ENCODE measurements at regions not wholly inside any gene's neighbourhood (a gene's known extent, or its start where the extent isn't known, plus 50 kb on each side); places are given as distances from the start of the nearest gene placed in this dataset.

DNA sequence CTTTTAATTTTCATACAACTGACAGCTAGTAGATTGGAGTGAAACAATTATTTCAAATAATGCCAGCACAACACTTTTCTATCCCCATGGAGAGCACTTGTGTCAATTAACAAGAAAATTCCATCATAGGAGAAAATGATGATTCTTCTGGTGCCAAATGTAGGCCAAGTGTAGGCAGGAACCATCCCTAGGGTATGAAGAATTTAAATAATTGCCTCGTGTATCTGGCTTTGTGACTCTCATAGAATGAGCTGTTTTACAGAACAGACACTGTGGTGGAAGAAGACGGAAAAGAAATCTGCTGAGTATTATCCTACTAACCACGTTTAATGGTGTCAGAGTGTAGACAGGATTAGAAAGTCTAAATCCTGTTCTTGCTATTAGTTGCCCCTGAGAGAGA, 1542.2 kb downstream of the LRRC4C start:
- H3K4me3 Mint-ChIP-seq (ENCODE audit: unreplicated experiment), result no peak overlapping the region
- H3K27ac Mint-ChIP-seq (ENCODE audit: low read depth, unreplicated experiment), result no peak overlapping the region
- no peaks in the 10 kb centered on the region for H3K27me3 Mint-ChIP-seq (ENCODE audit: insufficient read depth, unreplicated experiment)
- no peaks in the 10 kb centered on the region for H3K36me3 Mint-ChIP-seq (ENCODE audit: insufficient read depth, unreplicated experiment)
- peaks cover 8% of the 10 kb centered on the region for H3K9me3 Mint-ChIP-seq (ENCODE audit: unreplicated experiment)
- ChIA-PET POLR2A (no interaction called here), CTCF (no interaction called here)
- intact Hi-C loops (cut with micrococcal nuclease), result no loop called here
- no peak for TF ChIP-seq CTCF (IDR thresholded peaks at IDR 0.05; ENCODE audit: unreplicated experiment)
- DNase-seq (ENCODE audit: unreplicated experiment), result no peak
- no TSS peak for BruUV-seq (replicated peaks)
- no peaks in the 10 kb centered on the region for H3K4me1 Mint-ChIP-seq (ENCODE audit: insufficient read depth, unreplicated experiment)

- peak; percentile 14 for DNase-seq (ENCODE audit: unreplicated experiment)
- Mint-ChIP-seq H3K4me3 (ENCODE audit: unreplicated experiment) (no peak overlapping the region), H3K27me3 (ENCODE audit: insufficient read depth, unreplicated experiment) (no peaks in the 10 kb centered on the region), H3K9me3 (ENCODE audit: unreplicated experiment) (no peaks in the 10 kb centered on the region), H3K4me1 (ENCODE audit: insufficient read depth, unreplicated experiment) (peaks cover 5% of the 10 kb centered on the region), H3K27ac (ENCODE audit: low read depth, unreplicated experiment) (no peak overlapping the region), H3K36me3 (ENCODE audit: insufficient read depth, unreplicated experiment) (no peaks in the 10 kb centered on the region)
- intact Hi-C loops (cut with micrococcal nuclease), result no loop called here
- TF ChIP-seq CTCF (IDR thresholded peaks at IDR 0.05; ENCODE audit: unreplicated experiment), result no peak
- ChIA-PET CTCF (no interaction called here), POLR2A (no interaction called here)
- no TSS peak for BruUV-seq (replicated peaks)
These were observed 1549.4 kb downstream of the LRRC4C start for GRCh38 chr11:39910087-39910486.

DNA sequence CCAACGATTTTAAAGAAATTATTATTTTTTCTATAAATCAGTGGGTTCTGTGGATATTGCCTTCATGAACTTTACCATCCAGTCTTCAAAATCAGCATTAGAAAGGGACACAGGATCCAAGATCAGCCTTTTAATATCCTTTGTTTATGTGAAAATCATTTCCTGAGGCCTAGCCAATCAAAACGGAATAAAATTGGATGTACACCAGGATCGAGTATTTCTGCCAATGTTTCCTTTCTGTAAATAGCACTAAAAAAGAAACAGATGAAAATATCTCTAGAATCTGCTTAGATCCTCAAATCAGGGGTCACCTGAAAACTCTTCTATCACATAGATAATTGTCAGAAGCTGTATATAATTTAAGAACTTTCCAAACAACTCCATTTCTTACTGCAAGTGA, 1598.5 kb downstream of the LRRC4C start:
- H3K27me3 Mint-ChIP-seq (ENCODE audit: insufficient read depth, unreplicated experiment), result no peaks in the 10 kb centered on the region
- H3K4me1 Mint-ChIP-seq (ENCODE audit: insufficient read depth, unreplicated experiment), result no peaks in the 10 kb centered on the region
- no TSS peak for BruUV-seq (replicated peaks)
- ChIA-PET CTCF (no interaction called here), POLR2A (no interaction called here)
- intact Hi-C loops (cut with micrococcal nuclease), result no loop called here
- H3K9me3 Mint-ChIP-seq (ENCODE audit: unreplicated experiment), result peaks cover 7% of the 10 kb centered on the region
- DNase-seq (ENCODE audit: unreplicated experiment), result no peak
- H3K4me3 Mint-ChIP-seq (ENCODE audit: unreplicated experiment), result no peak overlapping the region
- no peak overlapping the region for H3K27ac Mint-ChIP-seq (ENCODE audit: low read depth, unreplicated experiment)
- no peak for TF ChIP-seq CTCF (IDR thresholded peaks at IDR 0.05; ENCODE audit: unreplicated experiment)
- H3K36me3 Mint-ChIP-seq (ENCODE audit: insufficient read depth, unreplicated experiment), result peaks cover 6% of the 10 kb centered on the region

DNA sequence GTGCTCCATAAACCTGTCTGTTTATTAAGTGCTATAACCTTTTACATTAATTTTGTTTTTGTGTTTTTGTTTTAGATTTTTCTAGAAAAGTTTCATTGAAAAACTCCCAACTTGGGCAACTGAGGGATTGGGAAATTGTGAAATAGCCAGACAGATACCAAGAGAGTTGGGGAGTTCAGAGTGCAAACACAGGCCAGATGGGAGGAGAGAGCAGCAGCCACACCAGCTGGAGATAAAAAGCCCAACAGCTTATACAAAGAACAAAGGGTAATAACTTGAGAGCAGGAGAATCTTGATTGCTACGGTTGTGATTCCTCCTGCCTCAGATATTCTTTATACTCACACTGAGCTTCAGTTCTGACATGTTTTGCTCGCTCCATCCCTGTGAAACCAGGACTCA, 1642.2 kb downstream of the LRRC4C start:
- Mint-ChIP-seq H3K27me3 (ENCODE audit: insufficient read depth, unreplicated experiment) (no peaks in the 10 kb centered on the region), H3K9me3 (ENCODE audit: unreplicated experiment) (peaks cover 17% of the 10 kb centered on the region), H3K36me3 (ENCODE audit: insufficient read depth, unreplicated experiment) (no peaks in the 10 kb centered on the region), H3K4me3 (ENCODE audit: unreplicated experiment) (no peak overlapping the region), H3K27ac (ENCODE audit: low read depth, unreplicated experiment) (no peak overlapping the region), H3K4me1 (ENCODE audit: insufficient read depth, unreplicated experiment) (no peaks in the 10 kb centered on the region)
- TF ChIP-seq CTCF (IDR thresholded peaks at IDR 0.05; ENCODE audit: unreplicated experiment), result no peak
- intact Hi-C loops (cut with micrococcal nuclease), result no loop called here
- DNase-seq (ENCODE audit: unreplicated experiment), result no peak
- no TSS peak for BruUV-seq (replicated peaks)
- POLR2A ChIA-PET, result interaction anchor here (0.6 kb wide), 1 partner anchor 643 kb away, joined by 5 read pairs; no protein-coding TSS in a partner anchor
- CTCF ChIA-PET, result interaction anchor here (0.9 kb wide), 1 partner anchor 8 kb away, joined by 4 read pairs; no protein-coding TSS in a partner anchor
